Testis (tissue), 2 donors: ENCODE measurements at regions not wholly inside any gene's neighbourhood (a gene's known extent, or its start where the extent isn't known, plus 50 kb on each side); places are given as distances from the start of the nearest gene placed in this dataset.

Source experiments
- POLR2A ChIP-seq: fragments of 450-650 bp; IDR thresholded peaks from one replicate; pipeline ENCODE4 v1.6.1; 2017; ENCODE audit warnings: antibody characterized with exemption, mild to moderate bottlenecking, moderate library complexity
- TF ChIP-seq, protein P1 (sequence below), 3 experiments: fragments of 450-650 bp in 2 of 3; fragments of 200-600 bp in 1 of 3; sonication (generic) in 1 of 3; IDR thresholded peaks; one replicate each; pipeline ENCODE4 v1.5.1; 2016 to 2019; ENCODE audit warnings: antibody characterized with exemption in 3 of 3, mild to moderate bottlenecking in 2 of 3, moderate library complexity in 1 of 3

DNA sequence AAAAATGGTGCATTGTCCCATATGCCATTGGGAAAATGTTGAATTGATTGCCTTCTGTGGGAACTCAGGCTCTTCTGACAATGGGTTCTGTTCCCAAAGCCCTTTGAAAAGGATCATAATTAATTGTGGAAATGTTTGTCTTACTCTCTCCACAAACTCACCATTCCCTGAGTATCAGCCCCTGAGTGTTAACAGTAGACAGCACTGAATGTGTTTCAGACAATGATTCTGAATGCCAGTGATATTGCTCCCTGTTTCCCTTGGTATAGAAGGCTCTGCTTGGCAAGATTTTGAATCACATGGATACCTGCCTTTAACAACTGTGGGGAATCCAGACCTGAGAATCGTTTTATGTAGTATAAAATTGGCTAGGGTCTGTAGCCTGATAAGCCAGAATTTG lies 1096.8 kb downstream of the ADGRL2 start:
- TF ChIP-seq, protein P1, sequence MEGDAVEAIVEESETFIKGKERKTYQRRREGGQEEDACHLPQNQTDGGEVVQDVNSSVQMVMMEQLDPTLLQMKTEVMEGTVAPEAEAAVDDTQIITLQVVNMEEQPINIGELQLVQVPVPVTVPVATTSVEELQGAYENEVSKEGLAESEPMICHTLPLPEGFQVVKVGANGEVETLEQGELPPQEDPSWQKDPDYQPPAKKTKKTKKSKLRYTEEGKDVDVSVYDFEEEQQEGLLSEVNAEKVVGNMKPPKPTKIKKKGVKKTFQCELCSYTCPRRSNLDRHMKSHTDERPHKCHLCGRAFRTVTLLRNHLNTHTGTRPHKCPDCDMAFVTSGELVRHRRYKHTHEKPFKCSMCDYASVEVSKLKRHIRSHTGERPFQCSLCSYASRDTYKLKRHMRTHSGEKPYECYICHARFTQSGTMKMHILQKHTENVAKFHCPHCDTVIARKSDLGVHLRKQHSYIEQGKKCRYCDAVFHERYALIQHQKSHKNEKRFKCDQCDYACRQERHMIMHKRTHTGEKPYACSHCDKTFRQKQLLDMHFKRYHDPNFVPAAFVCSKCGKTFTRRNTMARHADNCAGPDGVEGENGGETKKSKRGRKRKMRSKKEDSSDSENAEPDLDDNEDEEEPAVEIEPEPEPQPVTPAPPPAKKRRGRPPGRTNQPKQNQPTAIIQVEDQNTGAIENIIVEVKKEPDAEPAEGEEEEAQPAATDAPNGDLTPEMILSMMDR (IDR thresholded peaks at IDR 0.05): no peak
- no peak for TF ChIP-seq POLR2A
